ENCODE measurements at regions not wholly inside any gene's neighbourhood (a gene's known extent, or its start where the extent isn't known, plus 50 kb on each side); places are given as distances from the start of the nearest gene placed in this dataset.

DNA sequence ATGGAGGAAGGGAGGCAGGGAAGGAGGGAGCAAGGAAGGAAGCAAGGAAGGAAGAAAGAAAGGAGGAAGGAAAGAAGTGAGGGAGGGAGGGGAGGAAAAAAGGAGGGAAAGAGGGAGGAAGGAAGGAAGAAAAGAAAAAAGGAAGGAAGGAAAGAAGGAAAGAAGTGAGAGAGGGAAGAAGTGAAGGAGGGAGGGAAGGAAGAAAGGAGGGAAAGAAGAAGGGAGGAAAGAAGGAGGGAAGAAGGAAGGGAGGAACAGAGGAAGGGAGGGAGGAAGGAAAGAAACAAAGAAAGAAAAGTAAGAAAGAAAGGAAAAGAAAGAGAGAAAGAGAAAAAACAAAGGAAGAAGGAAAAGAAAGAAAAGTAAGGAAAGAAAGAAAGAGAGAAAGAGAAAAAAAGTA, 183.0 kb upstream of the SLC24A5 start:
- no peaks in the 10 kb centered on the region for H3K36me3 ChIP-seq (ENCODE audit: control insufficient read depth, insufficient read depth, low read length)
- no peak for ATAC-seq

DNA sequence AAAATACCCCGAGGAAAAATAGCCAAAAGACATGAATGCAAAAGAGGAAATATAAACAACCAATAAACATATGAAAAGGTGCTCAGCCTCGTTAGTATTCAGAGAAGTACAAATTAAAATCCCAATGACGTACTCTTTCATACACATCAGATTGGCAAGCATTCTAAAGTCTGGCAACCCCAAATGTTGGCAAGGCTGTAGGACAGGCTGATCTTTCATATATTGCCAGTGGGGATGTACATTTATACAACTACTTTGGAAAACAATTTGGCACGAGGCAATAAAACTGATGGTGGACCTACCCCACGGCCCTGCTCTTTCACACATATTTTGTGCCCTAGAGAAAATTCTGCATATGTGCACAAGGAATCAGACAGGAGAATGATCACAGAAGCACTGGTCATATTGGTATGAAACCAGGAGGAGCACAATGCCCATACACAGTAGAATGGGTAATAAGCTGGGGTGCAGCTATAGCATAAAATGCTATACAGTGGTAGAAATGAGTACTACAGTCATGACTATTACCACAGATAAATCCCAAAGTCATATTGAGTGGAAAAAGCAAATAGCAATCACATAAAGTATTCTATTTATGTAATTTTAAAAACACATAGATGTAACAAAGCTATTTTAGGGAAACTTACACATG, 176.0 kb upstream of the SLC24A5 start:
- TF ChIP-seq, protein P1, sequence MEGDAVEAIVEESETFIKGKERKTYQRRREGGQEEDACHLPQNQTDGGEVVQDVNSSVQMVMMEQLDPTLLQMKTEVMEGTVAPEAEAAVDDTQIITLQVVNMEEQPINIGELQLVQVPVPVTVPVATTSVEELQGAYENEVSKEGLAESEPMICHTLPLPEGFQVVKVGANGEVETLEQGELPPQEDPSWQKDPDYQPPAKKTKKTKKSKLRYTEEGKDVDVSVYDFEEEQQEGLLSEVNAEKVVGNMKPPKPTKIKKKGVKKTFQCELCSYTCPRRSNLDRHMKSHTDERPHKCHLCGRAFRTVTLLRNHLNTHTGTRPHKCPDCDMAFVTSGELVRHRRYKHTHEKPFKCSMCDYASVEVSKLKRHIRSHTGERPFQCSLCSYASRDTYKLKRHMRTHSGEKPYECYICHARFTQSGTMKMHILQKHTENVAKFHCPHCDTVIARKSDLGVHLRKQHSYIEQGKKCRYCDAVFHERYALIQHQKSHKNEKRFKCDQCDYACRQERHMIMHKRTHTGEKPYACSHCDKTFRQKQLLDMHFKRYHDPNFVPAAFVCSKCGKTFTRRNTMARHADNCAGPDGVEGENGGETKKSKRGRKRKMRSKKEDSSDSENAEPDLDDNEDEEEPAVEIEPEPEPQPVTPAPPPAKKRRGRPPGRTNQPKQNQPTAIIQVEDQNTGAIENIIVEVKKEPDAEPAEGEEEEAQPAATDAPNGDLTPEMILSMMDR (IDR thresholded peaks at IDR 0.05) = no peak
- TF ChIP-seq POLR2AphosphoS5 (IDR thresholded peaks at IDR 0.05; ENCODE audit: low read depth, low read length) (no peak), TCF7L2 (IDR thresholded peaks at IDR 0.05; ENCODE audit: low read depth, low read length) (no peak), SIN3A (IDR thresholded peaks at IDR 0.05; ENCODE audit: borderline replicate concordance, insufficient read depth, low read depth, low read length) (no peak)
- TF ChIP-seq, protein P2, sequence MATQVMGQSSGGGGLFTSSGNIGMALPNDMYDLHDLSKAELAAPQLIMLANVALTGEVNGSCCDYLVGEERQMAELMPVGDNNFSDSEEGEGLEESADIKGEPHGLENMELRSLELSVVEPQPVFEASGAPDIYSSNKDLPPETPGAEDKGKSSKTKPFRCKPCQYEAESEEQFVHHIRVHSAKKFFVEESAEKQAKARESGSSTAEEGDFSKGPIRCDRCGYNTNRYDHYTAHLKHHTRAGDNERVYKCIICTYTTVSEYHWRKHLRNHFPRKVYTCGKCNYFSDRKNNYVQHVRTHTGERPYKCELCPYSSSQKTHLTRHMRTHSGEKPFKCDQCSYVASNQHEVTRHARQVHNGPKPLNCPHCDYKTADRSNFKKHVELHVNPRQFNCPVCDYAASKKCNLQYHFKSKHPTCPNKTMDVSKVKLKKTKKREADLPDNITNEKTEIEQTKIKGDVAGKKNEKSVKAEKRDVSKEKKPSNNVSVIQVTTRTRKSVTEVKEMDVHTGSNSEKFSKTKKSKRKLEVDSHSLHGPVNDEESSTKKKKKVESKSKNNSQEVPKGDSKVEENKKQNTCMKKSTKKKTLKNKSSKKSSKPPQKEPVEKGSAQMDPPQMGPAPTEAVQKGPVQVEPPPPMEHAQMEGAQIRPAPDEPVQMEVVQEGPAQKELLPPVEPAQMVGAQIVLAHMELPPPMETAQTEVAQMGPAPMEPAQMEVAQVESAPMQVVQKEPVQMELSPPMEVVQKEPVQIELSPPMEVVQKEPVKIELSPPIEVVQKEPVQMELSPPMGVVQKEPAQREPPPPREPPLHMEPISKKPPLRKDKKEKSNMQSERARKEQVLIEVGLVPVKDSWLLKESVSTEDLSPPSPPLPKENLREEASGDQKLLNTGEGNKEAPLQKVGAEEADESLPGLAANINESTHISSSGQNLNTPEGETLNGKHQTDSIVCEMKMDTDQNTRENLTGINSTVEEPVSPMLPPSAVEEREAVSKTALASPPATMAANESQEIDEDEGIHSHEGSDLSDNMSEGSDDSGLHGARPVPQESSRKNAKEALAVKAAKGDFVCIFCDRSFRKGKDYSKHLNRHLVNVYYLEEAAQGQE (IDR thresholded peaks at IDR 0.05; ENCODE audit: insufficient read depth in 1 of 2, low read depth in 2 of 2, low read length in 1 of 2) = no peak
- in situ Hi-C loops (cut with HindIII; ENCODE audit: low pct_unique_long_range_greater_than_20kb, low sequenced_read_pairs) (no loop called here), intact Hi-C loops (cut with micrococcal nuclease; ENCODE audit: unreplicated experiment) (no loop called here)
- no TSS peak for BruUV-seq (replicated peaks)
- no peak overlapping the region for H3K4me3 ChIP-seq (ENCODE audit: low read depth in 2 of 2, low read length in 2 of 2)
- no peaks in the 10 kb centered on the region for H3K36me3 ChIP-seq (ENCODE audit: control insufficient read depth, insufficient read depth, low read length)
- H3K27ac ChIP-seq (ENCODE audit: low read length) = no peak overlapping the region
- POLR2A ChIA-PET = no interaction called here
- no peaks in the 10 kb centered on the region for H3K4me1 ChIP-seq (ENCODE audit: control insufficient read depth, insufficient read depth, low read length)
- ATAC-seq (no peak), DNase-seq (ENCODE audit: low read depth, low spot score) (no peak)
- CTCF ChIA-PET = no interaction called here
- no peaks in the 10 kb centered on the region for H3K9me3 ChIP-seq (ENCODE audit: control insufficient read depth, insufficient read depth, low read depth, low read length)
- H3K27me3 ChIP-seq (ENCODE audit: control insufficient read depth, insufficient read depth, low read length) = no peaks in the 10 kb centered on the region

More for the DNA sequence above, 183.0 kb upstream of the SLC24A5 start:
- no peaks in the 10 kb centered on the region for H3K27me3 ChIP-seq (ENCODE audit: control insufficient read depth, insufficient read depth, low read length)
- no TSS peak for BruUV-seq (replicated peaks)
- TF ChIP-seq, protein P2 (IDR thresholded peaks at IDR 0.05; ENCODE audit: insufficient read depth in 1 of 2, low read depth in 2 of 2, low read length in 1 of 2) = no peak
- TF ChIP-seq, protein P1 (IDR thresholded peaks at IDR 0.05) = no peak
- TF ChIP-seq TCF7L2 (IDR thresholded peaks at IDR 0.05; ENCODE audit: low read depth, low read length) = no peak
- no peak for TF ChIP-seq POLR2AphosphoS5 (IDR thresholded peaks at IDR 0.05; ENCODE audit: low read depth, low read length)
- TF ChIP-seq SIN3A (IDR thresholded peaks at IDR 0.05; ENCODE audit: borderline replicate concordance, insufficient read depth, low read depth, low read length) = no peak
- intact Hi-C loops (cut with micrococcal nuclease; ENCODE audit: unreplicated experiment) (no loop called here), in situ Hi-C loops (cut with HindIII; ENCODE audit: low pct_unique_long_range_greater_than_20kb, low sequenced_read_pairs) (no loop called here)
- POLR2A ChIA-PET = no interaction called here
- no peak for DNase-seq (ENCODE audit: low read depth, low spot score)
- H3K4me1 ChIP-seq (ENCODE audit: control insufficient read depth, insufficient read depth, low read length) = no peaks in the 10 kb centered on the region
- no peak overlapping the region for H3K4me3 ChIP-seq (ENCODE audit: low read depth in 2 of 2, low read length in 2 of 2)
- no peak overlapping the region for H3K27ac ChIP-seq (ENCODE audit: low read length)
- CTCF ChIA-PET = no interaction called here
- no peaks in the 10 kb centered on the region for H3K9me3 ChIP-seq (ENCODE audit: control insufficient read depth, insufficient read depth, low read depth, low read length)
